ENCODE measurements at regions not wholly inside any gene's neighbourhood (a gene's known extent, or its start where the extent isn't known, plus 50 kb on each side); places are given as distances from the start of the nearest gene placed in this dataset.
"Not testable (repeated sequence)": the region's sequence is repeated elsewhere in the genome, so short reads cannot be mapped to it uniquely, and the experiment has no call there.

DNA sequence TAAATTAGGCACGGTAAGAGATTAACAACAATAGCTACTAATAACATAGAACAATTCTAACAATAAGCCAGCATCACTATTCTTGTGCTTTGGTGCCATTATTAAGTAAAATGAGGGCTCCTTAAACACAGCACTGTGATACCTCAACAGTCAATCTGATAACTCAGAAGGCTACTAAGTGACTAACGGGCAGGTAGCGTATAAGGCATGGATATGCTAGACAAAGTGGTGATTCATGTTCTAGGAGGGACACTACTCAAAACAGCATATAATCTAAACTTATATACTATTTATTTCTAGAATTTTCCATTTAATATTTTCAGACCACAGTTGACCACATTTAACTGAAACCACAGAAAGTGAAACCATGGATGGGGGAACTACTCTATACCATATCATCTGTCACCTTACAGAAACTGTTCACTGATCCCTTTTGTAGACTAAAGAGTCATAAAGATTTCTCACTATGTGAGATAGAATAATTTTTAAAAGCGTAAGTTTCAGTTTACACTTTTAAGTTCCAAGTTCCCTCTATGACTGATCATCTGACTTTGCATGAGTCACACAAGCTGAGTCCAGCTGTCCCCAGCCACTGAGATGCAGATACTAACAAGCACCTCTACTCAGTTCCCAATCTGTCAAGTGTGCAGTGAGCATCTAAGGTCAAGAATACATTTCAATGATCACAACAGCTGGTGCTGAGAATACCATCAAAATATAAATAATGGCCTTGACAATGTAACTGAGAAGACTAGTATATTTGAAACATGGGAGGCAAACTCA, 256.2 kb downstream of the SPATA31A1 start:
- not testable (repeated sequence) for H3K27ac ChIP-seq (ENCODE audit: low read depth, low read length); H3K4me1 ChIP-seq (ENCODE audit: control insufficient read depth, insufficient read depth, low read length); H3K27me3 ChIP-seq (ENCODE audit: control insufficient read depth, insufficient read depth, low read length); H3K9me3 ChIP-seq (ENCODE audit: control insufficient read depth, insufficient read depth, low read length); H3K4me3 ChIP-seq (ENCODE audit: low read depth, low read length); H3K9ac ChIP-seq (ENCODE audit: low read depth, low read length); H3K36me3 ChIP-seq (ENCODE audit: control insufficient read depth, insufficient read depth, low read length)

DNA sequence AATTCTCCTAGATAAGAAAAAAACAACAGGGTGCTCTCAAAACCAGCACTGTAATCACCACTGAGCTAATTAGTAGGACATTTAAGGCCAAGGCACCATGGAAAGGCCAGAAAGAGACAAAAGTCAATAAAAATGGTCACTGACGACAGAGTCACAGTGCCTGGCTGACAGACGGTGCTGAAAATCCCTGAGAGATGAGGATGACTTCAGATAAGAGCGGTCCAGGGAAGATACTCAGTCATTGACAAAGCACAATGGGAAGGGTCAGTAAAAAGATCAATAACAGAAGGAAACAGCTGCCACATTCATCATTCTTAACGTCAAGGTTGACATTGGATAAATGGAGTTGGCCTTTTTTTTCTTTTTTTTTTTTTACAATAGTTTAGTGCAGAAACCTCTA, 261.0 kb downstream of the SPATA31A1 start:
- not testable (repeated sequence) for H3K9me3 ChIP-seq (ENCODE audit: control insufficient read depth, insufficient read depth, low read length); H3K4me1 ChIP-seq (ENCODE audit: control insufficient read depth, insufficient read depth, low read length); H3K4me3 ChIP-seq (ENCODE audit: low read depth, low read length)

DNA sequence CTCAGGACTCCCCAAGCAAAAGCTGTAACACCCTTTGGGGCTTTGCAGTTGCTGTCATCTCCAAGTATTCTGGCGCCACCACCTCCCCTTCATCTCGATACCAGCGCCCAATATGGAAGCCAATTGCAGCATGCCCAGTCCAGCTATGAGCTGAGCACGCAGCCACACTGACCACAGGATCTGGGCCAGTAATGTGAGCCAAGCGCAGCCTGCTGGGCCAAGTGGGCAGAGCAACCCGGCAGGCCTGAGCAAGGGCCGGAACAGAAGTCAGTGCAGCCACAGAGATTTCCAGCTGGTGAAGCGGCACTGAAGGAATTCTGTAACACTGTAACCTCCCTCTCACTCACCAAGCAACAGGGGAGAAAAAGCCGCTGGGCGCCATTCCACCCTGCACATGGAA, 268.6 kb downstream of the SPATA31A1 start:
- H3K27me3 ChIP-seq (ENCODE audit: control insufficient read depth, insufficient read depth, low read length); H3K4me1 ChIP-seq (ENCODE audit: control insufficient read depth, insufficient read depth, low read length); H3K9me3 ChIP-seq (ENCODE audit: control insufficient read depth, insufficient read depth, low read length): not testable (repeated sequence)

More for the DNA sequence above, 261.0 kb downstream of the SPATA31A1 start:
- H3K27me3 ChIP-seq (ENCODE audit: control insufficient read depth, insufficient read depth, low read length); H3K36me3 ChIP-seq (ENCODE audit: control insufficient read depth, insufficient read depth, low read length); H3K9ac ChIP-seq (ENCODE audit: low read depth, low read length); H3K27ac ChIP-seq (ENCODE audit: low read depth, low read length): not testable (repeated sequence)

DNA sequence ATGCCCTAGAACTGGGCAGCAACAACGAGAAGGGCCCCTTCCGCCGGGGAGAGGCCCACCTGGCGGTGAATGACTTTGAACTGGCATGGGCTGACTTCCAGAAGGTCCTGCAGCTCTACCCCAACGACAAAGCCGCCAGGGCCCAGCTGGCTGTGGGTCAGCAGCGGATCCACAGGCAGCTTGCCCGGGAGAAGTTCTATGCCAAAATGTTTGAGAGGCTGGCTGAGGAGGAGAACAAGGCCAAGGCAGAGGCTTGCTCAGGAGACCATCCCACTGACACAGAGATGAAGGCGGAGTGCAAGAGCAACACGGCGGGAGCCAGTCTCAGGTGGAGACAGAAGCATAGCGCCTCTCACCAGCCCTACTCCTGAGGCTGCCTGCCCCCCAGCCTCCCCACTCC, 276.6 kb downstream of the SPATA31A1 start:
- not testable (repeated sequence) for H3K36me3 ChIP-seq (ENCODE audit: control insufficient read depth, insufficient read depth, low read length); H3K4me3 ChIP-seq (ENCODE audit: low read depth, low read length); H3K4me1 ChIP-seq (ENCODE audit: control insufficient read depth, insufficient read depth, low read length); H3K27ac ChIP-seq (ENCODE audit: low read depth, low read length); H3K9me3 ChIP-seq (ENCODE audit: control insufficient read depth, insufficient read depth, low read length); H3K27me3 ChIP-seq (ENCODE audit: control insufficient read depth, insufficient read depth, low read length); H3K9ac ChIP-seq (ENCODE audit: low read depth, low read length)

More for the DNA sequence above, 268.6 kb downstream of the SPATA31A1 start:
- H3K36me3 ChIP-seq (ENCODE audit: control insufficient read depth, insufficient read depth, low read length); H3K27ac ChIP-seq (ENCODE audit: low read depth, low read length); H3K9ac ChIP-seq (ENCODE audit: low read depth, low read length); H3K4me3 ChIP-seq (ENCODE audit: low read depth, low read length): not testable (repeated sequence)

DNA sequence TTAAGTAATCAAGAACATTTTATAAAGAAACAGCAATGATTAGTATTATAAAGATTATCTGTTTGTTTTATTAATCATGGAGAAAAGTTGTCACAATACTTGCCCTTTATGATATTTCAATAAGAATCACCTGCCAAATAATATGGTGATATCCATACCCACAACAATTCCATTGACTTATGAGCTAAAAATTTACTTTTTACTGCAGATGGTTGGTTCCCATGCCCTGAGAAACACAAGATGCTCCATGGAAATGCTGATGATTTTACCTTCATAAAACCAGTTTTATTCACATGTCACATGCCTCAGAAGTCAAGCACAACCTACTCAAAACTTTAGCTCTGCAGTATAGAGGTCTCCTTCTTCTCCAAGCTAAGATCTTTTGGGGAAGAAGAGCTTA, 293.6 kb downstream of the SPATA31A1 start:
- H3K9me3 ChIP-seq (ENCODE audit: control insufficient read depth, insufficient read depth, low read length); H3K27me3 ChIP-seq (ENCODE audit: control insufficient read depth, insufficient read depth, low read length); H3K4me1 ChIP-seq (ENCODE audit: control insufficient read depth, insufficient read depth, low read length); H3K27ac ChIP-seq (ENCODE audit: low read depth, low read length); H3K9ac ChIP-seq (ENCODE audit: low read depth, low read length); H3K4me3 ChIP-seq (ENCODE audit: low read depth, low read length); H3K36me3 ChIP-seq (ENCODE audit: control insufficient read depth, insufficient read depth, low read length): not testable (repeated sequence)

DNA sequence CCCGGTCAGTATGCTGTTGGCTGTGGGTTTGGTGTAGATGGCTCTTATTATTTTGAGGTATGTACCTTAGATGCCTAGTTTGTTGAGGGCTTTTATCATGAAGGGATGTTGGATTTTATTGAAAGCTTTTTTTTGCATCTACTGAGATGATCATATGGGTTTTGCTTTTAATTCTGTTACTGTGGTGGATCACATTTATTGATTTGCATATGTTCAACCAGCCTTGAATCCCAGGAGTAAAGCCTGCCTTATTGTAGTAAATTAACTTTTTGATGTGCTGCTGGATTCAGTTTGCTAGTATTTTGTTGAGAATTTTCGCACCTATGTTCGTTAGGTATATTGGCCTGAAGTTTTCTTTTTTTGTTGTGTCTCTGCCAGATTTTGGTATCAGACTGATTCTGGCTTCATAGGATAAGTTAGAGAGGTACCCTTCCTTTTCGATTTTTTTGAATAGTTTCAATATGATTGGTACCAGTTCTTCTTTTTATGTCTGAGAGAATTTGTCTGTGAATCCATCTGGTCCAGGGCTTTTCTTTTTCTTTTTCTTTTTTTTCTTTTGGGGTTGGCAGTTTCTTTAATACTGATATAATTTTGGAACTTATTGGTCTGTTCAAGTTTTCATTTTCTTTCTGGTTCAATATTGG, 301.6 kb downstream of the SPATA31A1 start:
- H3K27ac ChIP-seq (ENCODE audit: low read depth, low read length), result not testable (repeated sequence)

DNA sequence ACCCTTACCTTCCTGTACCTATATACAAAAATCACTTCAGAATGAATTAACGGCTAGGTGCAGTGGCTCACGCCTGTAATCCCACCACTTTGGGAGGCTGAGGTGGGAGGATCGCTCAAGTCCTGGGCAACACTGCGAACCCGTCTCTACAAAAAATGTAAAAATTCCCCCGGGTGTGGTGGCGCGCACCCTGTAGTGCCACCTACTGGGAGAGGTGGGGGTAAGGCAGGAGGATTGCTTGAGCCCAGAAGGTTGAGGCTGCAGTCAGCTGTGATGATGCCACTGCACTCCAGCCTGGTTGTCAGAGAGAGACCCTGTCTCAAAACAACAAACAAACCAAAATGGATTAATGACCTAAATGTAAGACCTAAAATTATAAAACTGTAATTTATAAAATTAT, 307.6 kb downstream of the SPATA31A1 start:
- not testable (repeated sequence) for H3K4me1 ChIP-seq (ENCODE audit: control insufficient read depth, insufficient read depth, low read length); H3K27ac ChIP-seq (ENCODE audit: low read depth, low read length); H3K4me3 ChIP-seq (ENCODE audit: low read depth, low read length); H3K9ac ChIP-seq (ENCODE audit: low read depth, low read length); H3K36me3 ChIP-seq (ENCODE audit: control insufficient read depth, insufficient read depth, low read length); H3K27me3 ChIP-seq (ENCODE audit: control insufficient read depth, insufficient read depth, low read length); H3K9me3 ChIP-seq (ENCODE audit: control insufficient read depth, insufficient read depth, low read length)

More for the DNA sequence above, 301.6 kb downstream of the SPATA31A1 start:
- not testable (repeated sequence) for H3K9me3 ChIP-seq (ENCODE audit: control insufficient read depth, insufficient read depth, low read length); H3K4me3 ChIP-seq (ENCODE audit: low read depth, low read length); H3K27me3 ChIP-seq (ENCODE audit: control insufficient read depth, insufficient read depth, low read length); H3K4me1 ChIP-seq (ENCODE audit: control insufficient read depth, insufficient read depth, low read length); H3K36me3 ChIP-seq (ENCODE audit: control insufficient read depth, insufficient read depth, low read length); H3K9ac ChIP-seq (ENCODE audit: low read depth, low read length)

DNA sequence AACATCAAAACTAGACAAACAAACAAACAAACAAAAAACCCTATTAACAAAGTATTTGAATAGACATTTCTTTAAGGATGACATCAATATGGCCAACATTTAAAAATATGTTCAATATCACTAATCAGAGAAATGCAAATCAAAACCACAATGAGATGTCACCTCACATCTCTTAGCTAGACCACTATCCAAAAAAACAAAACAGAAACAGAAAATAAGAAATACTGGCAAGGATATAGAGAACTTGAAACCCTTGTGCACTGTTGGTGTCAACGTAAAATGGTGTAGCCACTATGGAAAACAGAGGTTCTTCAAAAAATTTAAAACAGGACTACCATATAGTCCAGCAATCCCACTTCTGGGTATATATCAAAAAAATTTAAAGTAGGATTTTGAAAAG, 308.2 kb downstream of the SPATA31A1 start:
- H3K9ac ChIP-seq (ENCODE audit: low read depth, low read length); H3K36me3 ChIP-seq (ENCODE audit: control insufficient read depth, insufficient read depth, low read length); H3K4me3 ChIP-seq (ENCODE audit: low read depth, low read length); H3K27me3 ChIP-seq (ENCODE audit: control insufficient read depth, insufficient read depth, low read length); H3K9me3 ChIP-seq (ENCODE audit: control insufficient read depth, insufficient read depth, low read length); H3K27ac ChIP-seq (ENCODE audit: low read depth, low read length); H3K4me1 ChIP-seq (ENCODE audit: control insufficient read depth, insufficient read depth, low read length): not testable (repeated sequence)

DNA sequence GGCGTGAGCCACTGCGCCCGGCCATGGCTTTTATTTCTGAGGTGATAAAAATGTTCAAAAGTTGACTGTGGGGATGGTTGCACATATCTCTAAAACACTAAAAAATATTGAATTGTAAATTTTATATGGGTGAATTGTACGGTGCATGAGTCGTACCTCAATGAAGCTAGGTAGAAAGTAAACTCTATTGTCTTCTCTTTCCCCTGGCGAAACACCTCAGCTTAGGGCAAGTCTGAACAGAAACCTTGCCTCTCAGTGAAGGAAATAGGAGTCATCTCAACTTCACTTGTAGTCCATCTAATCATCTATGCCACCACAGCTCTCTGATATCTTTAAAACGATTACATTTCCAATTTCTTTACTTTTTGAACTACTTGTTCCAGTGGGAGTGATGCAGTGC, 309.6 kb downstream of the SPATA31A1 start:
- not testable (repeated sequence) for H3K4me3 ChIP-seq (ENCODE audit: low read depth, low read length)

DNA sequence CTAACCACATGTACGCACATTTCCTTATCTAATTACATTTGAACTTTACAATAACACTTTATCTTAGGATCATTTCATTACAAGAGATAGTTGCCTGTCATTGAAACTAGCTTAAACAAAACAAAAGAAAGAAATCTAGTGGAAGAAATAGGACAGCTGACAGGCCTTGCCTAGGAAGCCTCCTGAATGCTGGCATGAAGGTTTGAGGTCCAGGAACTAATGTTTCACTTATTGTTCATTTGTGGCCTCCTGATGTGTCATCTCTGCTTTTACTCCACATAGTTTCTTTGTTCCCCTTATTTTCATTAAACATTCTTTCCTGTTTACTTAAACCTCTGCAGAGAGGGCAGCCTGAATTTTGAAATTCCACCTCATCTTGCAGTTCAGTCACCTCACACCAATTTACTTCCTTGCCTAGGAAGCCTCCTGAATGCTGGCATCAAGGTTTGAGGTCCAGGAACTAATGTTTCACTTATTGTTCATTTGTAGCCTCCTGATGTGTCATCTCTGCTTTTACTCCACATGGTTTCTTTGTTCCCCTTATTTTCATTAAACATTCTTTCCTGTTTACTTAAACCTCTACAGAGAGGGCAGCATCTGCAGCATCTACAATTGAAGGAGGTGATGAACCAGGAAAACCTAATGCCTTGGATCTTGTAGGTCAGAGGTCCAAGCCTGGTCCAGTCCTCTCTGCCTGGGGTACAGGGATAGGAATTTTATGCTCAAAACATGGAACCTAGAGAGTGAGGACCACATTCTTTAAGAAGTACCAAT, 319.2 kb downstream of the SPATA31A1 start:
- not testable (repeated sequence) for H3K9me3 ChIP-seq (ENCODE audit: control insufficient read depth, insufficient read depth, low read length); H3K27me3 ChIP-seq (ENCODE audit: control insufficient read depth, insufficient read depth, low read length); H3K27ac ChIP-seq (ENCODE audit: low read depth, low read length); H3K9ac ChIP-seq (ENCODE audit: low read depth, low read length); H3K36me3 ChIP-seq (ENCODE audit: control insufficient read depth, insufficient read depth, low read length); H3K4me1 ChIP-seq (ENCODE audit: control insufficient read depth, insufficient read depth, low read length); H3K4me3 ChIP-seq (ENCODE audit: low read depth, low read length)

More for the DNA sequence above, 309.6 kb downstream of the SPATA31A1 start:
- H3K27me3 ChIP-seq (ENCODE audit: control insufficient read depth, insufficient read depth, low read length); H3K9ac ChIP-seq (ENCODE audit: low read depth, low read length); H3K4me1 ChIP-seq (ENCODE audit: control insufficient read depth, insufficient read depth, low read length); H3K9me3 ChIP-seq (ENCODE audit: control insufficient read depth, insufficient read depth, low read length); H3K27ac ChIP-seq (ENCODE audit: low read depth, low read length); H3K36me3 ChIP-seq (ENCODE audit: control insufficient read depth, insufficient read depth, low read length): not testable (repeated sequence)

DNA sequence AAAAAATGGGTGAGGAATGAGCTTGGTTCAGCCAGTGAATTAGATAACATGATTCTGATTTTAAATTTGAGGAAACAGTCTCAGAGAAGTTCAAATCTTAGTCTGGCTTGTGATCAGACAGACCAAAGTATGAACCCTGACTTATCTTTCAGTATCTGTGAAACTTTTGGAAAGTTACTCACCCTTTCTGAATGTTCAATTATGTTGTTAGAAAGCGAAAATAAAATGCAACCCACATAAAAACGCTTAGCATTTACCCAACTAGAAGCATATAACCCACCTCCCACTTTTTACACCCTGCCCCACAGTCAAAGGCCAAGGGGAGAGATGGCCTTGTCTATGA, 319.7 kb downstream of the SPATA31A1 start:
- not testable (repeated sequence) for H3K4me3 ChIP-seq (ENCODE audit: low read depth, low read length); H3K36me3 ChIP-seq (ENCODE audit: control insufficient read depth, insufficient read depth, low read length); H3K4me1 ChIP-seq (ENCODE audit: control insufficient read depth, insufficient read depth, low read length); H3K27me3 ChIP-seq (ENCODE audit: control insufficient read depth, insufficient read depth, low read length); H3K9me3 ChIP-seq (ENCODE audit: control insufficient read depth, insufficient read depth, low read length); H3K9ac ChIP-seq (ENCODE audit: low read depth, low read length); H3K27ac ChIP-seq (ENCODE audit: low read depth, low read length)

All from HUES48 (cell line).